GM23338 (cell line): ENCODE measurements at regions not wholly inside any gene's neighbourhood (a gene's known extent, or its start where the extent isn't known, plus 50 kb on each side); places are given as distances from the start of the nearest gene placed in this dataset.

Experiments used
- ATAC-seq: fragments of 200-7000 bp; cut with Tn5 transposase; 3 replicates; pipeline ENCODE4 v1.9.1; 2020
- DNase-seq: peaks from one replicate; pipeline ENCODE4 v3.0.0-alpha.2; 2015; ENCODE audit warnings: low spot score
- H2AFZ ChIP-seq: fragments of 200-600 bp; sonication (generic); 2 replicates; pipeline ENCODE4 v1.8.0; 2016; ENCODE audit warnings: antibody characterized with exemption, mild to moderate bottlenecking, moderate library complexity
- H3F3A ChIP-seq: fragments of 200-600 bp; sonication (generic); replicated peaks from 2 replicates; pipeline ENCODE4 v1.8.0; 2017; ENCODE audit warnings: antibody characterized with exemption, mixed run types, low read depth
- H3K27ac ChIP-seq: fragments of 200-600 bp; sonication (generic); 2 replicates; pipeline ENCODE4 v1.6.1; 2016; ENCODE audit warnings: low read depth
- H3K27me3 ChIP-seq: fragments of 200-600 bp; sonication (generic); 2 replicates; pipeline ENCODE4 v1.8.0; 2016; ENCODE audit warnings: mild to moderate bottlenecking, mixed run types, moderate library complexity; ENCODE audit not compliant: insufficient read depth
- H3K36me3 ChIP-seq: fragments of 200-600 bp; sonication (generic); 2 replicates; pipeline ENCODE4 v1.8.0; 2016; ENCODE audit warnings: mild to moderate bottlenecking; ENCODE audit not compliant: insufficient read depth
- H3K4me1 ChIP-seq: fragments of 200-600 bp; sonication (generic); 2 replicates; pipeline ENCODE4 v1.8.0; 2016; ENCODE audit warnings: mild to moderate bottlenecking, moderate library complexity; ENCODE audit not compliant: insufficient read depth
- H3K4me2 ChIP-seq: fragments of 200-600 bp; sonication (generic); 2 replicates; pipeline ENCODE4 v1.7.1; 2017; ENCODE audit warnings: mixed run types
- H3K4me3 ChIP-seq: fragments of 200-600 bp; sonication (generic); 2 replicates; pipeline ENCODE4 v1.6.1; 2016; ENCODE audit warnings: mixed run types
- H3K79me2 ChIP-seq: fragments of 200-600 bp; sonication (generic); replicated peaks from 2 replicates; pipeline ENCODE4 v1.8.0; 2017; ENCODE audit warnings: mild to moderate bottlenecking; ENCODE audit not compliant: insufficient read depth
- H3K9me2 ChIP-seq: fragments of 200-600 bp; sonication (generic); 2 replicates; pipeline ENCODE4 v1.8.0; 2017; ENCODE audit not compliant: insufficient read depth
- H4K20me1 ChIP-seq: fragments of 200-600 bp; sonication (generic); replicated peaks from 2 replicates; pipeline ENCODE4 v1.8.0; 2017; ENCODE audit warnings: mild to moderate bottlenecking; ENCODE audit not compliant: insufficient read depth
- H3K27ac Mint-ChIP-seq: 2 replicates; pipeline ENCODE4 v1.8.0; 2020; ENCODE audit warnings: inconsistent platforms, mild to moderate bottlenecking, moderate library complexity, mixed read lengths
- H3K27me3 Mint-ChIP-seq: 3 replicates; pipeline ENCODE4 v1.8.0; 2022; ENCODE audit warnings: low read depth, mild to moderate bottlenecking, moderate library complexity, mixed read lengths, inconsistent platforms; ENCODE audit not compliant: insufficient read depth, poor library complexity
- H3K36me3 Mint-ChIP-seq: 3 replicates; pipeline ENCODE4 v1.8.0; 2021; ENCODE audit warnings: low read depth, mild to moderate bottlenecking, inconsistent platforms, moderate library complexity, mixed read lengths
- H3K4me1 Mint-ChIP-seq: 3 replicates; pipeline ENCODE4 v1.8.0; 2020; ENCODE audit warnings: mild to moderate bottlenecking, inconsistent platforms, mixed read lengths
- H3K4me3 Mint-ChIP-seq: 3 replicates; pipeline ENCODE4 v1.8.0; 2021; ENCODE audit warnings: moderate library complexity, mild to moderate bottlenecking, inconsistent platforms, mixed read lengths
- H3K9me3 Mint-ChIP-seq: 3 replicates; pipeline ENCODE4 v1.8.0; 2020; ENCODE audit warnings: moderate library complexity, mild to moderate bottlenecking, inconsistent platforms, mixed read lengths
- CREB1 ChIP-seq: fragments of 250-450 bp; sonication (Bioruptor Pico); IDR thresholded peaks from 2 replicates; pipeline ENCODE4 v1.5.0; 2020; ENCODE audit warnings: low read depth, mild to moderate bottlenecking, moderate library complexity
- CTCF ChIP-seq, 2 experiments: fragments of 200-600 bp in 1 of 2; sonication (generic) in 1 of 2; conservative IDR thresholded peaks; 2 replicates each; pipeline versions ENCODE4 v1.5.1 to v1.6.1; 2016 to 2017; ENCODE audit warnings: antibody characterized with exemption in 2 of 2, low read depth in 2 of 2, mild to moderate bottlenecking in 2 of 2, moderate library complexity in 1 of 2
- EZH2phosphoT487 ChIP-seq: fragments of 200-600 bp; sonication (generic); IDR thresholded peaks from one replicate; pipeline ENCODE4 v1.8.1; 2018; ENCODE audit warnings: antibody characterized with exemption; ENCODE audit not compliant: unreplicated experiment
- JUNB ChIP-seq: IDR thresholded peaks from one replicate; pipeline ENCODE4 v1.6.1; 2016; ENCODE audit warnings: antibody characterized with exemption; ENCODE audit not compliant: unreplicated experiment
- NANOG ChIP-seq: IDR thresholded peaks from 2 replicates; pipeline ENCODE4 v1.6.1; 2016; ENCODE audit warnings: antibody characterized with exemption, borderline replicate concordance
- TF ChIP-seq, protein P1 (sequence below): IDR thresholded peaks from one replicate; pipeline ENCODE4 v1.6.1; 2018; ENCODE audit warnings: antibody characterized with exemption; ENCODE audit not compliant: unreplicated experiment
- TF ChIP-seq, protein P2 (sequence below): fragments of 250-450 bp; sonication (Bioruptor Pico); IDR thresholded peaks from 2 replicates; pipeline ENCODE4 v1.5.0; 2020; ENCODE audit warnings: mild to moderate bottlenecking, moderate library complexity
- TF ChIP-seq, protein P3 (sequence below): IDR thresholded peaks from 2 replicates; pipeline ENCODE4 v1.6.1; 2016; ENCODE audit warnings: antibody characterized with exemption

GRCh38 chr2:139424101-139424500, 643.9 kb upstream of the NXPH2 start:
- DNase-seq = no peak
- Histone ChIP-seq H3K27me3 (no peaks in the 10 kb centered on the region), H3K36me3 (no peaks in the 10 kb centered on the region), H3K4me1 (no peaks in the 10 kb centered on the region), H3K4me3 (no peak overlapping the region), H3K9me2 (no peaks in the 10 kb centered on the region), H4K20me1 (no peaks in the 10 kb centered on the region), H2AFZ (no peak overlapping the region), H3K27ac (no peak overlapping the region), H3K79me2 (no peaks in the 10 kb centered on the region), H3F3A (no peaks in the 10 kb centered on the region), H3K4me2 (no peak overlapping the region)
- Mint-ChIP-seq H3K27me3 (no peaks in the 10 kb centered on the region), H3K4me1 (peaks cover 9% of the 10 kb centered on the region), H3K36me3 (no peaks in the 10 kb centered on the region), H3K4me3 (no peak overlapping the region), H3K9me3 (no peaks in the 10 kb centered on the region; the same call in 2 of the 3 replicates), H3K27ac (no peak overlapping the region)
- ATAC-seq = no peak
- TF ChIP-seq EZH2phosphoT487 (no peak), CREB1 (CRISPR knock-in tag) (no peak), NANOG (no peak), CTCF (conservative IDR thresholded peaks at IDR 0.05; ENCODE audit: low read depth in 2 of 2) (no peak), JUNB (no peak)
- TF ChIP-seq, protein P1, sequence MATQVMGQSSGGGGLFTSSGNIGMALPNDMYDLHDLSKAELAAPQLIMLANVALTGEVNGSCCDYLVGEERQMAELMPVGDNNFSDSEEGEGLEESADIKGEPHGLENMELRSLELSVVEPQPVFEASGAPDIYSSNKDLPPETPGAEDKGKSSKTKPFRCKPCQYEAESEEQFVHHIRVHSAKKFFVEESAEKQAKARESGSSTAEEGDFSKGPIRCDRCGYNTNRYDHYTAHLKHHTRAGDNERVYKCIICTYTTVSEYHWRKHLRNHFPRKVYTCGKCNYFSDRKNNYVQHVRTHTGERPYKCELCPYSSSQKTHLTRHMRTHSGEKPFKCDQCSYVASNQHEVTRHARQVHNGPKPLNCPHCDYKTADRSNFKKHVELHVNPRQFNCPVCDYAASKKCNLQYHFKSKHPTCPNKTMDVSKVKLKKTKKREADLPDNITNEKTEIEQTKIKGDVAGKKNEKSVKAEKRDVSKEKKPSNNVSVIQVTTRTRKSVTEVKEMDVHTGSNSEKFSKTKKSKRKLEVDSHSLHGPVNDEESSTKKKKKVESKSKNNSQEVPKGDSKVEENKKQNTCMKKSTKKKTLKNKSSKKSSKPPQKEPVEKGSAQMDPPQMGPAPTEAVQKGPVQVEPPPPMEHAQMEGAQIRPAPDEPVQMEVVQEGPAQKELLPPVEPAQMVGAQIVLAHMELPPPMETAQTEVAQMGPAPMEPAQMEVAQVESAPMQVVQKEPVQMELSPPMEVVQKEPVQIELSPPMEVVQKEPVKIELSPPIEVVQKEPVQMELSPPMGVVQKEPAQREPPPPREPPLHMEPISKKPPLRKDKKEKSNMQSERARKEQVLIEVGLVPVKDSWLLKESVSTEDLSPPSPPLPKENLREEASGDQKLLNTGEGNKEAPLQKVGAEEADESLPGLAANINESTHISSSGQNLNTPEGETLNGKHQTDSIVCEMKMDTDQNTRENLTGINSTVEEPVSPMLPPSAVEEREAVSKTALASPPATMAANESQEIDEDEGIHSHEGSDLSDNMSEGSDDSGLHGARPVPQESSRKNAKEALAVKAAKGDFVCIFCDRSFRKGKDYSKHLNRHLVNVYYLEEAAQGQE = no peak
- TF ChIP-seq, protein P2, sequence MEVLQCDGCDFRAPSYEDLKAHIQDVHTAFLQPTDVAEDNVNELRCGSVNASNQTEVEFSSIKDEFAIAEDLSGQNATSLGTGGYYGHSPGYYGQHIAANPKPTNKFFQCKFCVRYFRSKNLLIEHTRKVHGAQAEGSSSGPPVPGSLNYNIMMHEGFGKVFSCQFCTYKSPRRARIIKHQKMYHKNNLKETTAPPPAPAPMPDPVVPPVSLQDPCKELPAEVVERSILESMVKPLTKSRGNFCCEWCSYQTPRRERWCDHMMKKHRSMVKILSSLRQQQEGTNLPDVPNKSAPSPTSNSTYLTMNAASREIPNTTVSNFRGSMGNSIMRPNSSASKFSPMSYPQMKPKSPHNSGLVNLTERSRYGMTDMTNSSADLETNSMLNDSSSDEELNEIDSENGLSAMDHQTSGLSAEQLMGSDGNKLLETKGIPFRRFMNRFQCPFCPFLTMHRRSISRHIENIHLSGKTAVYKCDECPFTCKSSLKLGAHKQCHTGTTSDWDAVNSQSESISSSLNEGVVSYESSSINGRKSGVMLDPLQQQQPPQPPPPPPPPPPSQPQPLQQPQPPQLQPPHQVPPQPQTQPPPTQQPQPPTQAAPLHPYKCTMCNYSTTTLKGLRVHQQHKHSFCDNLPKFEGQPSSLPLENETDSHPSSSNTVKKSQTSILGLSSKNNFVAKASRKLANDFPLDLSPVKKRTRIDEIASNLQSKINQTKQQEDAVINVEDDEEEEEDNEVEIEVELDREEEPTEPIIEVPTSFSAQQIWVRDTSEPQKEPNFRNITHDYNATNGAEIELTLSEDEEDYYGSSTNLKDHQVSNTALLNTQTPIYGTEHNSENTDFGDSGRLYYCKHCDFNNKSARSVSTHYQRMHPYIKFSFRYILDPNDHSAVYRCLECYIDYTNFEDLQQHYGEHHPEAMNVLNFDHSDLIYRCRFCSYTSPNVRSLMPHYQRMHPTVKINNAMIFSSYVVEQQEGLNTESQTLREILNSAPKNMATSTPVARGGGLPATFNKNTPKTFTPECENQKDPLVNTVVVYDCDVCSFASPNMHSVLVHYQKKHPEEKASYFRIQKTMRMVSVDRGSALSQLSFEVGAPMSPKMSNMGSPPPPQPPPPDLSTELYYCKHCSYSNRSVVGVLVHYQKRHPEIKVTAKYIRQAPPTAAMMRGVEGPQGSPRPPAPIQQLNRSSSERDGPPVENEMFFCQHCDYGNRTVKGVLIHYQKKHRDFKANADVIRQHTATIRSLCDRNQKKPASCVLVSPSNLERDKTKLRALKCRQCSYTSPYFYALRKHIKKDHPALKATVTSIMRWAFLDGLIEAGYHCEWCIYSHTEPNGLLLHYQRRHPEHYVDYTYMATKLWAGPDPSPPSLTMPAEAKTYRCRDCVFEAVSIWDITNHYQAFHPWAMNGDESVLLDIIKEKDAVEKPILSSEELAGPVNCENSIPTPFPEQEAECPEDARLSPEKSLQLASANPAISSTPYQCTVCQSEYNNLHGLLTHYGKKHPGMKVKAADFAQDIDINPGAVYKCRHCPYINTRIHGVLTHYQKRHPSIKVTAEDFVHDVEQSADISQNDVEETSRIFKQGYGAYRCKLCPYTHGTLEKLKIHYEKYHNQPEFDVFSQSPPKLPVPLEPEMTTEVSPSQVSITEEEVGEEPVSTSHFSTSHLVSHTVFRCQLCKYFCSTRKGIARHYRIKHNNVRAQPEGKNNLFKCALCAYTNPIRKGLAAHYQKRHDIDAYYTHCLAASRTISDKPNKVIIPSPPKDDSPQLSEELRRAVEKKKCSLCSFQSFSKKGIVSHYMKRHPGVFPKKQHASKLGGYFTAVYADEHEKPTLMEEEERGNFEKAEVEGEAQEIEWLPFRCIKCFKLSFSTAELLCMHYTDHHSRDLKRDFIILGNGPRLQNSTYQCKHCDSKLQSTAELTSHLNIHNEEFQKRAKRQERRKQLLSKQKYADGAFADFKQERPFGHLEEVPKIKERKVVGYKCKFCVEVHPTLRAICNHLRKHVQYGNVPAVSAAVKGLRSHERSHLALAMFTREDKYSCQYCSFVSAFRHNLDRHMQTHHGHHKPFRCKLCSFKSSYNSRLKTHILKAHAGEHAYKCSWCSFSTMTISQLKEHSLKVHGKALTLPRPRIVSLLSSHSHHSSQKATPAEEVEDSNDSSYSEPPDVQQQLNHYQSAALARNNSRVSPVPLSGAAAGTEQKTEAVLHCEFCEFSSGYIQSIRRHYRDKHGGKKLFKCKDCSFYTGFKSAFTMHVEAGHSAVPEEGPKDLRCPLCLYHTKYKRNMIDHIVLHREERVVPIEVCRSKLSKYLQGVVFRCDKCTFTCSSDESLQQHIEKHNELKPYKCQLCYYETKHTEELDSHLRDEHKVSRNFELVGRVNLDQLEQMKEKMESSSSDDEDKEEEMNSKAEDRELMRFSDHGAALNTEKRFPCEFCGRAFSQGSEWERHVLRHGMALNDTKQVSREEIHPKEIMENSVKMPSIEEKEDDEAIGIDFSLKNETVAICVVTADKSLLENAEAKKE = no peak
- TF ChIP-seq, protein P3, sequence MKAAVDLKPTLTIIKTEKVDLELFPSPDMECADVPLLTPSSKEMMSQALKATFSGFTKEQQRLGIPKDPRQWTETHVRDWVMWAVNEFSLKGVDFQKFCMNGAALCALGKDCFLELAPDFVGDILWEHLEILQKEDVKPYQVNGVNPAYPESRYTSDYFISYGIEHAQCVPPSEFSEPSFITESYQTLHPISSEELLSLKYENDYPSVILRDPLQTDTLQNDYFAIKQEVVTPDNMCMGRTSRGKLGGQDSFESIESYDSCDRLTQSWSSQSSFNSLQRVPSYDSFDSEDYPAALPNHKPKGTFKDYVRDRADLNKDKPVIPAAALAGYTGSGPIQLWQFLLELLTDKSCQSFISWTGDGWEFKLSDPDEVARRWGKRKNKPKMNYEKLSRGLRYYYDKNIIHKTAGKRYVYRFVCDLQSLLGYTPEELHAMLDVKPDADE = no peak
